ENCODE measurements at regions not wholly inside any gene's neighbourhood (a gene's known extent, or its start where the extent isn't known, plus 50 kb on each side); places are given as distances from the start of the nearest gene placed in this dataset.

GRCh38 chr12:131621701-131622421 is 89.0 kb upstream of the SFSWAP start:
- TF ChIP-seq POLR2AphosphoS5 (IDR thresholded peaks at IDR 0.05; ENCODE audit: low read depth, low read length) = no peak
- no peak for TF ChIP-seq TAF1 (IDR thresholded peaks at IDR 0.05; ENCODE audit: borderline replicate concordance, insufficient read depth, low read length)

Measured in PFSK-1 (cell line).